T-cell (primary cell): ENCODE measurements at regions not wholly inside any gene's neighbourhood (a gene's known extent, or its start where the extent isn't known, plus 50 kb on each side); places are given as distances from the start of the nearest gene placed in this dataset.

Experiments
- ATAC-seq, 4 experiments: fragments of 200-7000 bp in 3 of 4; fragments of 150-1000 bp in 1 of 4; cut with Tn5 transposase; replicated peaks in 1 of 4; 1 replicate in 3 of 4; 2 replicates in 1 of 4; pipeline ENCODE4 v1.10.0; 2021; ENCODE audit warnings: moderate library complexity in 3 of 4, mild to moderate bottlenecking in 2 of 4, moderate number of reproducible peaks in 1 of 4
- CTCF ChIA-PET, 2 donors: fragments of 300-600 bp; sonication (Branson Sonifier 250); formaldehyde crosslinking; loops; one replicate each; lab custom pipeline; 2022; ENCODE audit warnings: antibody characterized with exemption in 2 of 2; lab: Charles Lee
- POLR2A ChIA-PET, 2 donors: fragments of 300-600 bp; sonication (Branson Sonifier 250); formaldehyde crosslinking; loops; one replicate each; lab custom pipeline; 2022; ENCODE audit warnings: antibody characterized with exemption in 2 of 2; lab: Charles Lee
- DNase-seq, 35 experiments: peaks; one replicate each; pipeline versions ENCODE4 v3.0.0 to v3.0.0-alpha.2; 2013 to 2023
- H3K27ac ChIP-seq: one replicate; pipeline ENCODE4 v1.5.1; 2013; ENCODE audit warnings: low read length
- H3K27me3 ChIP-seq, 2 experiments: replicated peaks in 1 of 2; 1 replicate in 1 of 2; 2 replicates in 1 of 2; pipeline versions ENCODE4 v1.6.1 to v1.7.0; 2013; ENCODE audit warnings: low read length in 1 of 2, mixed read lengths in 1 of 2; ENCODE audit not compliant: control insufficient read depth in 2 of 2, insufficient read depth in 2 of 2; ENCODE audit errors: extremely low read depth in 1 of 2
- H3K36me3 ChIP-seq, 2 donors: 1 replicate in 1 of 2; 2 replicates in 1 of 2; pipeline versions ENCODE4 v1.6.1 to v1.7.0; 2013; ENCODE audit warnings: low read length in 1 of 2; ENCODE audit not compliant: control insufficient read depth in 2 of 2, insufficient read depth in 1 of 2; ENCODE audit errors: extremely low read depth in 1 of 2
- H3K4me1 ChIP-seq, 2 experiments: 1 replicate in 1 of 2; 2 replicates in 1 of 2; pipeline versions ENCODE4 v1.6.1 to v1.7.0; 2013; ENCODE audit warnings: low read length in 2 of 2, mixed read lengths in 1 of 2; ENCODE audit not compliant: insufficient read depth in 2 of 2, control insufficient read depth in 1 of 2; ENCODE audit errors: extremely low read depth in 1 of 2
- H3K4me3 ChIP-seq, 2 donors: 1 replicate in 1 of 2; 2 replicates in 1 of 2; pipeline versions ENCODE4 v1.5.1 to v1.7.0; 2013; ENCODE audit warnings: mild to moderate bottlenecking in 2 of 2, low read length in 1 of 2, moderate library complexity in 1 of 2; ENCODE audit not compliant: control insufficient read depth in 1 of 2; ENCODE audit errors: extremely low read depth in 1 of 2
- H3K9me3 ChIP-seq: 2 replicates; pipeline ENCODE4 v1.7.0; 2013
- H3K27ac Mint-ChIP-seq, 2 donors: one replicate each; pipeline ENCODE4 v1.8.0; 2020 to 2021; ENCODE audit warnings: mild to moderate bottlenecking in 2 of 2, mixed read lengths in 2 of 2
- H3K27me3 Mint-ChIP-seq, 2 donors: one replicate each; pipeline ENCODE4 v1.8.0; 2021 to 2022; ENCODE audit warnings: mixed read lengths in 2 of 2
- H3K36me3 Mint-ChIP-seq: one replicate; pipeline ENCODE4 v1.8.0; 2021; ENCODE audit warnings: mixed read lengths
- H3K4me1 Mint-ChIP-seq, 3 donors: one replicate each; pipeline ENCODE4 v1.8.0; 2020 to 2022; ENCODE audit warnings: mixed read lengths in 3 of 3, mild to moderate bottlenecking in 1 of 3
- H3K4me3 Mint-ChIP-seq, 3 donors: one replicate each; pipeline ENCODE4 v1.8.0; 2020 to 2022; ENCODE audit warnings: mild to moderate bottlenecking in 3 of 3, mixed read lengths in 3 of 3, moderate library complexity in 3 of 3
- H3K9me3 Mint-ChIP-seq, 3 donors: one replicate each; pipeline ENCODE4 v1.8.0; 2020 to 2022; ENCODE audit warnings: mixed read lengths in 3 of 3
- WGBS: methylation state at CpG from one replicate; pipeline ENCODE4 v1.1.5; 2013; ENCODE audit warnings: missing lambda C conversion rate; ENCODE audit not compliant: insufficient coverage; 5-methylcytosine and 5-hydroxymethylcytosine counted together

DNA sequence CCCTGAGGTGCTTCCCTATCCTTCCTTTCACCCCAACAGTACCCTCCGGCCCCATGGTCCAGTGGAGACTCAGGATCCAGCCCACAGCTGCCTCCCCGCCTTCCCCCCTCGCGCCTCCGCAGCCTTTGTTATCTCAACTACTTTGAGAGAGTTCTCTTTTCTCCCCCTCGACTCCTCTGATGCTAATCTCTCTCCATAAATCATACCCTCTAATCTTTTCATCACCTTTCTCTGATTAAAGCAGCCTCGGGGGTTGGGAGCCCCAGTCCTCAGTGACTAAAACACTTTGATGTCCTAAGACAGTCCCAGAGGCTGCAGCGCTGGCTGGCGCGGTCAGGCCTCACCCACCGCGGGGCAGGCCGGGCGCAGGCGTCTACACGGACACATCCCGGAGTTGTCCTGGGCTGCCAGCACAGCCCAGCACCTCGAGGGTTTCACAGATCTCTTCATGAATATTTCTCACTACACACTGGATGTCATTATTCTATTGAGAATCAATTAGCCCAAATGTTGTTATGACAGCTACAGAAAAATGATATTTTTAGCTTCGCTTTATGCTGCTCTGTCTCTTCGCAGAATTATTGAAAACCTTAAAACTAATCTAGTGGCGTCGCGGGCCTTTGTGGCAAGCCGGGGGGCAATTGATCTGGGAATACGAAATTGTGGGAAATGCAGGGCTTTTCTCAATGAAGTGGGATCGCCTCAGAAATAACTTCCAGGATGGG, 289.5 kb downstream of the RRAGC start:
- Mint-ChIP-seq H3K27ac (no peak overlapping the region), H3K36me3 (peaks cover 3% of the 10 kb centered on the region), H3K4me1 (peaks cover 6 to 9% (median 8%) of the 10 kb centered on the region in 3 donors), H3K9me3 (no peaks in the 10 kb centered on the region), H3K4me3 (no peak overlapping the region), H3K27me3 (peaks cover 20 to 28% of the 10 kb centered on the region in 2 donors)
- DNase-seq (no peak), ATAC-seq (peak in 1 of 4 experiments; percentile 31)
- H3K36me3 ChIP-seq: no peaks in the 10 kb centered on the region
- CTCF ChIA-PET: no interaction called here
- WGBS: 62% methylated on average over 21 of the region's 26 CpGs
- peaks cover 0 to 5% of the 10 kb centered on the region in 2 experiments for H3K4me1 ChIP-seq
- H3K27me3 ChIP-seq: peaks cover 0 to 26% of the 10 kb centered on the region in 2 experiments
- no peak overlapping the region for H3K27ac ChIP-seq
- POLR2A ChIA-PET: no interaction called here
- no peak overlapping the region for H3K4me3 ChIP-seq
- H3K9me3 ChIP-seq: no peaks in the 10 kb centered on the region

DNA sequence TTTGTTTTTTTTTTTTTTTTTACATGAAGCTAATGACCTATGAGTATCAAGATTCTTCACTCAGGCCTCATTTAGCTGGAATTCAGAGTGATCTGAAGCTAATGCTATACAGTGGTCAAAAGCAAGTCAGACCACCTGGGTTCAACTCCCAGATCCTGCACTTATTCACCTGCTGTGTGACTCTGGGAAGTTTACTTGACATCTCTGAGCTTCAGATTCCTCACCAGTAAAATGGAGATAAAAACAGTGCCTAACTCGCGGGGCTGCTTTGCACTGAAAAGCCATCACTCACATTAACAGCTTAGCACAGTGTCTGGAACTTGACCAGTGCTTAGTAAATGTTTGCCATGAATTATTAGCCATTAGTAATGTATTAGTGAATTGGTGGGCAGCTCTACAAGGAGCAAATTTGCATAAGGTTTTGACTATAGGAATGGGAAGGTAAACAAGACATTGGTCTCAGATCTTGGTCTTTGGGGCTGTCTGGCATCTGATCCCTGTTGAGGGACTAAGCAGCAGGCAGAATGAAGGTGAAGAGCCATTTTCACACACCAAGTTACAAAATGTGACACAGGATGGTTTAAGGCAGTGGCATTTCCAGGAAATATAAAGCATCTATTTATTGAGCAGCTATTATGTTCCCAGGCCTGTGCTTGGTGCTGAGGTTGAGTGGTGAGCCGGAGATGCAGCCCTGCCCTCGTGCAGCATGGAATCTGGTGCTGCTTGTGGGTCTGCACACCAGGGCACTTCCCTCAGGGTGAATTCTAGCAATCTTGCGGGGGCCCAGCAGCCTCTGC, 291.3 kb downstream of the RRAGC start:
- DNase-seq (no peak), ATAC-seq (no peak)
- Histone ChIP-seq H3K4me3 (no peak overlapping the region), H3K27me3 (peaks cover 0 to 44% of the 10 kb centered on the region in 2 experiments), H3K9me3 (no peaks in the 10 kb centered on the region), H3K4me1 (peaks cover 7 to 16% of the 10 kb centered on the region in 2 experiments), H3K27ac (no peak overlapping the region), H3K36me3 (no peaks in the 10 kb centered on the region)
- WGBS: no CpG with 5 or more reads among the region's 5 CpGs
- peaks cover 3% of the 10 kb centered on the region for H3K36me3 Mint-ChIP-seq
- H3K4me1 Mint-ChIP-seq: peaks cover 20 to 23% (median 23%) of the 10 kb centered on the region in 3 donors
- CTCF ChIA-PET: interaction anchor here (0.6 to 0.7 kb wide), 6 partner anchors 8 to 1313 kb away, joined by 3 to 5 read pairs (median 4); no protein-coding TSS in a partner anchor
- H3K27me3 Mint-ChIP-seq: peaks cover 32 to 40% of the 10 kb centered on the region in 2 donors
- H3K4me3 Mint-ChIP-seq: no peak overlapping the region
- H3K27ac Mint-ChIP-seq: no peak overlapping the region
- POLR2A ChIA-PET: interaction anchor here in 1 of 2 donors (0.6 to 0.7 kb wide), 3 partner anchors 22 to 37 kb away, joined by 4 to 8 read pairs (median 6); no protein-coding TSS in a partner anchor
- H3K9me3 Mint-ChIP-seq: no peaks in the 10 kb centered on the region

DNA sequence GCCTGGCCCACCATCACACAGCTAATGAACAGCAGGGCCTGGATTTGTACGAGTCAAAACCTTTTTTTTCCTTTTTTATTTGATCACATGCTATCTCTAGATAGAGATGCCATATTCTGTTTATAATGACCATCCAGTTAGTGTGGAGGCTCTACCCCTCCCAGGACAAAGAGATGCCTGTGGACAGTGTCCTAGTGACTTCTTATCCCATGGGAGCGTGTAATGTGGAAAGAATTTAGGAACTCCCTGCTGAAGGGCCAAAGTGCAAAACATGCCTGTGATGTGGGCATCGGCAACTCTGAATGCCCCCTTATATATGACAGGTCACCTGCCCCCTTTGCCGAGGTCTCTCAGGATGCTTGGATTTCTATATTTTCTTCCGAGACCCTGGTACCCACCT, 292.2 kb downstream of the RRAGC start:
- H3K36me3 Mint-ChIP-seq: peaks cover 3% of the 10 kb centered on the region
- POLR2A ChIA-PET: interaction anchor here in 1 of 2 donors (0.7 kb wide), 1 partner anchor 28 kb away, joined by 6 read pairs; no protein-coding TSS in a partner anchor
- no peak overlapping the region for H3K27ac Mint-ChIP-seq
- 93% methylated on average over 3 of the region's 5 CpGs for WGBS
- H3K27ac ChIP-seq: no peak overlapping the region
- no peak overlapping the region for H3K4me3 Mint-ChIP-seq
- peaks cover 40 to 45% of the 10 kb centered on the region in 2 donors for H3K27me3 Mint-ChIP-seq
- DNase-seq (no peak), ATAC-seq (no peak)
- CTCF ChIA-PET: interaction anchor here (0.6 to 0.7 kb wide), 5 partner anchors 8 to 1314 kb away, joined by 3 to 5 read pairs (median 3); no protein-coding TSS in a partner anchor
- H3K9me3 ChIP-seq: no peaks in the 10 kb centered on the region
- peaks cover 26 to 31% (median 30%) of the 10 kb centered on the region in 3 donors for H3K4me1 Mint-ChIP-seq
- no peaks in the 10 kb centered on the region for H3K36me3 ChIP-seq
- H3K27me3 ChIP-seq: peaks cover 0 to 46% of the 10 kb centered on the region in 2 experiments
- peaks cover 7 to 16% of the 10 kb centered on the region in 2 experiments for H3K4me1 ChIP-seq
- H3K4me3 ChIP-seq: no peak overlapping the region
- no peaks in the 10 kb centered on the region for H3K9me3 Mint-ChIP-seq

DNA sequence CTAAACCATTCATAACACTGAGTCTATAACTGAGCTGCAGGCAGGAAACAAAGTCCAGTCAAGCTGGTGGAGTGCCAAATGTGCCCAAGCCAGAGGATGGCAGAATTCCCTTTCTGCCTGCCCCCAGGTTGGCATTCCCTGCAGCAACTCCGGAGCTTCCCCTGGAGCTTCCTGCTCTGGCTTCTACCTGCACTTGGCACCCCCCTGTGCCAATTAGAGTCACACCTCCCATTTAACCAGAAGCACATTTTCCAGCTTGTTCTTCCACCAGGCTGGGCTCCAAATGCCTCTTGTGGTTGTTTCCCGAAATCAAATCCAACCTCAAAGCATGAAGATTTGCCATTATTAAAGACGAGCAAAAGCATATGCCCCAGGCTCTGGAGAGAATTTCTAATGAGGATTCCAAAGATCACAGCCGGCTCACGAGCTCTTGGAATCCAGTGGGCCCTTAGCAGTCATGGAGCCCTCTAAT, 294.5 kb downstream of the RRAGC start:
- Histone ChIP-seq H3K4me3 (no peak overlapping the region), H3K9me3 (no peaks in the 10 kb centered on the region), H3K4me1 (peaks cover 21 to 37% of the 10 kb centered on the region in 2 experiments), H3K36me3 (no peaks in the 10 kb centered on the region), H3K27me3 (peaks cover 0 to 45% of the 10 kb centered on the region in 2 experiments), H3K27ac (no peak overlapping the region)
- POLR2A ChIA-PET: no interaction called here
- peaks cover 30 to 35% of the 10 kb centered on the region in 2 donors for H3K27me3 Mint-ChIP-seq
- H3K27ac Mint-ChIP-seq: no peak overlapping the region
- DNase-seq: no peak
- peaks cover 3% of the 10 kb centered on the region for H3K36me3 Mint-ChIP-seq
- H3K9me3 Mint-ChIP-seq: no peaks in the 10 kb centered on the region
- 94% methylated on average over 3 of the region's 5 CpGs for WGBS
- H3K4me3 Mint-ChIP-seq: no peak overlapping the region
- CTCF ChIA-PET: interaction anchor here in 1 of 2 donors (0.5 to 0.6 kb wide), 4 partner anchors 8 to 964 kb away, joined by 3 to 5 read pairs (median 3); no protein-coding TSS in a partner anchor
- ATAC-seq: no peak
- peaks cover 42 to 48% (median 47%) of the 10 kb centered on the region in 3 donors for H3K4me1 Mint-ChIP-seq

DNA sequence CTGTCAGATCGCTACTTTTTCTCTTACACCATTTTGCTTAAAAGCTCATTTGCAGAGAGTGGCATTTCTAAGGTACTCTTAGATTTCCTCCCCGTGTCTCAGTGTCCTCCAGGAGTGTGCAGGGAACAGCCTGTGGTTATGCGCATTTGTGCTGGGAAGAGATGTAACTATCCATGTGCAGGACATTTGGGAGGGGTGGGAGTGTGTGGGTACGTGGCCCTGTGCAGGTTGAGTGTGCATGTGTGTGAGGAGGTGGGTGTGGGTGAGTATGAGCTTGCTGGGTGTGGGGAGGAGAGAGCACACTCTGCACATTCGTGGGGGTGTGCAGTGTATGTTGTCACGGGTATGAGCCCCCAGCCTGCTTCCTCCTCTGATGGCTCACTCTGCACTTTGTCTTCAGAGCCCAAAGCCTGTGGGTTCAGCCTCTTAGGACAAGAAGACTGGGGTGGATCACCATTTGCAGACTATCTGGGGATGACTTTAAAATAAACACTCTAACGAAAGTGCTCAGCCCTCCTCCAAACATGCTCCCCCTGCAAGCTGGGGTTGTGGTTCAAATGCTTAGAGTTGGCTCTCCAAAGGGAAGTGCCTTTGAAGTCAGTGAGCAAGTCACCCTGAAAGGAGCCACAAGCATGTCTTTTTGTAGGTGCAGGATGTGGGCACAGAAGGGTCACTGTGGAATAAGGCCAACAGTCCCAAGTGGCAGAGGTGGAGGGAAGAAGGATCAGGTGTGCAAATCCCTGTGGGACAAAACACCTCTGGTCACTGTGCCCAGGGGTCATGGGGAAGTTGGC, 295.4 kb downstream of the RRAGC start:
- Histone ChIP-seq H3K9me3 (no peaks in the 10 kb centered on the region), H3K27me3 (peaks cover 0 to 39% of the 10 kb centered on the region in 2 experiments), H3K4me3 (no peak overlapping the region), H3K4me1 (peaks cover 27 to 41% of the 10 kb centered on the region in 2 experiments), H3K36me3 (no peaks in the 10 kb centered on the region), H3K27ac (no peak overlapping the region)
- 46% methylated on average over 3 of the region's 7 CpGs for WGBS
- POLR2A ChIA-PET: no interaction called here
- CTCF ChIA-PET: interaction anchor here (0.6 kb wide), 2 partner anchors 9 to 12 kb away, joined by 3 to 4 read pairs; no protein-coding TSS in a partner anchor
- Mint-ChIP-seq H3K4me1 (peaks cover 48 to 54% (median 51%) of the 10 kb centered on the region in 3 donors), H3K4me3 (peak overlapping the region in 1 of 3 donors; percentile 25), H3K27me3 (peaks cover 27 to 28% of the 10 kb centered on the region in 2 donors), H3K27ac (peak overlapping the region in 1 of 2 donors; percentile 69), H3K36me3 (peaks cover 3% of the 10 kb centered on the region), H3K9me3 (no peaks in the 10 kb centered on the region)
- DNase-seq (peak in 1 of 35 experiments; percentile 11), ATAC-seq (no peak)
